ENCODE measurements at regions not wholly inside any gene's neighbourhood (a gene's known extent, or its start where the extent isn't known, plus 50 kb on each side); places are given as distances from the start of the nearest gene placed in this dataset.

DNA sequence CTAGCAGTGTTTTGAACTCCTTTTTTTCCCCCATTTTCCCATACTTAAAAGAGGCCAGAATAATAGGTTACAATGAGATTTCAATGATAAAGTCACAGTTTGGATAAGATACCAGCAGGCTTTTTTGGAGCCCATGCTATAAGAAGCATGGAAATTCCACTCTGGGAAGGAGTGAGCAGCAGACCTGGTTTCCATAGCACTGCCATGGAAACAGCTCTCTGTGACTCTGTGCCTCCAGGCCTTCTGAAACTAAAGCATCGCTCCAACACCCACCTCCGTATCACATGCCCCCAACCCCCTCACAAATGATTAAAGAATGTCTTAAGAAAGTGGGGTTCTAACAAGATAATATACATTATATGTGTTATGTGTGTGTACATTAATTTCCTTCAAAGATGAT lies 165.0 kb downstream of the GRIN2B start:
- no peak for TF ChIP-seq POLR2AphosphoS5 (IDR thresholded peaks at IDR 0.05; ENCODE audit: low read depth, low read length)
- TF ChIP-seq TAF1 (IDR thresholded peaks at IDR 0.05; ENCODE audit: borderline replicate concordance, insufficient read depth, low read length): no peak

All from PFSK-1 (cell line).